Muscle layer of duodenum (tissue), 2 donors: ENCODE measurements at regions not wholly inside any gene's neighbourhood (a gene's known extent, or its start where the extent isn't known, plus 50 kb on each side); places are given as distances from the start of the nearest gene placed in this dataset.

Experiments
- H3K27ac ChIP-seq: one replicate; pipeline ENCODE4 v1.7.0; 2013; ENCODE audit warnings: mild to moderate bottlenecking, low read length
- H3K27me3 ChIP-seq: one replicate; pipeline ENCODE4 v1.7.0; 2013; ENCODE audit warnings: low read depth, mild to moderate bottlenecking, control low read depth, low read length
- H3K36me3 ChIP-seq, 2 donors: one replicate each; pipeline ENCODE4 v1.7.0; 2013; ENCODE audit warnings: low read length in 2 of 2, control low read depth in 1 of 2, mild to moderate bottlenecking in 1 of 2; ENCODE audit not compliant: insufficient read depth in 2 of 2, control insufficient read depth in 1 of 2
- H3K4me1 ChIP-seq, 2 donors: one replicate each; pipeline ENCODE4 v1.7.0; 2013; ENCODE audit warnings: low read length in 2 of 2, mild to moderate bottlenecking in 2 of 2, control low read depth in 1 of 2, moderate library complexity in 1 of 2; ENCODE audit not compliant: insufficient read depth in 2 of 2, control insufficient read depth in 1 of 2
- H3K4me3 ChIP-seq, 2 donors: one replicate each; pipeline ENCODE4 v1.7.0; 2013; ENCODE audit warnings: low read length in 2 of 2, low read depth in 1 of 2, mild to moderate bottlenecking in 1 of 2
- H3K9me3 ChIP-seq, 2 donors: one replicate each; pipeline ENCODE4 v1.7.0; 2013; ENCODE audit warnings: low read length in 2 of 2, control low read depth in 1 of 2, mild to moderate bottlenecking in 1 of 2; ENCODE audit not compliant: control insufficient read depth in 1 of 2
- donor health status: healthy.

- no peaks in the 10 kb centered on the region for H3K27me3 ChIP-seq
- H3K27ac ChIP-seq = no peak overlapping the region
- no peaks in the 10 kb centered on the region for H3K36me3 ChIP-seq
- H3K4me3 ChIP-seq = no peak overlapping the region
- no peaks in the 10 kb centered on the region for H3K9me3 ChIP-seq
- H3K4me1 ChIP-seq = peaks cover 0 to 3% of the 10 kb centered on the region in 2 donors
Observed at GRCh38 chr4:121221608-121222007, 57.5 kb upstream of the TNIP3 start.

DNA sequence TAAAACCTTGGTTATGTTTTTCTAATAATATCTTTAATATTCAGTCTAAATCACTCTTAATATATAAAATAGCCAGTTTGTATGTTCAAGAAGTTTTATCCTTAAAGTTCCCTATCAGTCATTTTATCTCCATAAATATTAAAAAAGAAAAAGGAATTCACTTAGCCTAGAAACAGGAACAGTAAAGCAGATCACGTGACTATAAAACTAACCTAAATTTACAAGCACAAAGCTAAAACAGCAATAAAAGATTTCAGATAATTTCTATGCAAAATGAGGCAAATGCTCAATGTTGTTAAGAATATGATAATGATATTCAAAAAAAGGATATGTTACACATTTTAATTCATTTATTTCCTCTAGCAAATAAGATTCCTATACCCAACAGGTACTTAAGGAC, 57.1 kb upstream of the TNIP3 start:
- Histone ChIP-seq H3K9me3 (no peaks in the 10 kb centered on the region), H3K27ac (no peak overlapping the region), H3K4me1 (peaks cover 0 to 3% of the 10 kb centered on the region in 2 donors), H3K27me3 (no peaks in the 10 kb centered on the region), H3K36me3 (no peaks in the 10 kb centered on the region), H3K4me3 (no peak overlapping the region)

- Histone ChIP-seq H3K27me3 (no peaks in the 10 kb centered on the region), H3K9me3 (no peaks in the 10 kb centered on the region), H3K36me3 (no peaks in the 10 kb centered on the region), H3K4me3 (no peak overlapping the region), H3K4me1 (peaks cover 0 to 3% of the 10 kb centered on the region in 2 donors), H3K27ac (no peak overlapping the region)
Observed at GRCh38 chr4:121220698-121221097, 56.6 kb upstream of the TNIP3 start.

DNA sequence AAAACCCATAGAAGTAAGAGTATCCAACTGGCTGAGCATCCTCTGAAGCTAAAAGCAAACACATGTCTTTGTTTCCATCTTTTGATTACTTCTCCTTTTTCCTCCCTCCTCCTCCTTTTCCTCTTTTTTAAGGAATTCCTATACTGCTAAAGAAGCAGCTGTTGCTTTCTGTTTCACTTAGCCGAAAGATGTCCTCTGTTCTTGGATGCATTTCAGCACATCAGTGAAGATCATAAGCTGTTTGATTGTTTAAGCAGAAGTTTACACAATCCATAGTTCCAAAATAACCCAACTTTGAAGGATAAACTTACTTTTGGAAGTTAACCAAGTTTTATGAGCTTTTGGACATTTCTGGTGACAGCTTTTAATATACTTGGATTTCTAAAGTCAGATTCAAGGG, 55.1 kb upstream of the TNIP3 start:
- Histone ChIP-seq H3K4me1 (peaks cover 0 to 3% of the 10 kb centered on the region in 2 donors), H3K9me3 (no peaks in the 10 kb centered on the region), H3K4me3 (no peak overlapping the region), H3K27me3 (no peaks in the 10 kb centered on the region), H3K36me3 (no peaks in the 10 kb centered on the region), H3K27ac (no peak overlapping the region)

DNA sequence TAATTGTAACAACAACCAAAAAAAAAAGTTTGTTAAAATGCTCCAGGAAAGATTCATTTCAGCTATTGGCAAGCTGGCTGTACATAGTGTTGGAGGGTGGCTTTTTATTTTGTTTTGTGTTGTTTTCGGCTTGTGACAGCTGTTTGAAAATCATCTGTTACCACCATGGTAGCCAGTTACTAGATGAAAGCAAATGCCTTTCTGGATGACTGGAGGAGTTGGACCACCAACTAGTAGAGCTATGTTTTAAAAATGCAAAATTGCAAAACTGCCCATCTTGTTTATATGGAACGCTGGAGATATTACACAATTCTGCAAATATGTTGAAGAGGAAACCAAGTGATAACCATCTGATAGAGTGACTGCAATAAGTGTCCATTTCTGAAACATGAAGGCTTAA, 53.2 kb upstream of the TNIP3 start:
- H3K4me1 ChIP-seq = peaks cover 0 to 3% of the 10 kb centered on the region in 2 donors
- H3K4me3 ChIP-seq = no peak overlapping the region
- no peaks in the 10 kb centered on the region for H3K36me3 ChIP-seq
- no peaks in the 10 kb centered on the region for H3K9me3 ChIP-seq
- no peaks in the 10 kb centered on the region for H3K27me3 ChIP-seq
- H3K27ac ChIP-seq = no peak overlapping the region

DNA sequence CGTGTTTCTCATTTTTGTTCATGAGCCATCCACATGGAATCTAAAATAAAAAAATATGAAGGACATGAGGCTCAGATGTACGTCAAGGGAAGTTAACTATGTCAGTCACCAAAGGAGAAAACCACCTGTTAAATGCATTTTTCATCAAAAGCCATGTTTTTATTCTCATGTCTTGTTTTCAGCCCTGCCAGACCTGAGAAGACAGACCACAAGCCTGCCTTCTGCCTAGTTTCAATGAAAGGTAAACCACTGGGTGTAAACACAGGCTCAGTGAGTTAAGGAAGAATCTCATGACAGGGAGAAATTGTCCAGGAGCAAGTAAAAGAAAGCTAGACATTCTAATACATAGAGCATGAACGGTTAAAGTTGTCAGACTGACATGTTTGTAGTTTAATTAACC, 52.3 kb upstream of the TNIP3 start:
- H3K9me3 ChIP-seq = no peaks in the 10 kb centered on the region
- no peak overlapping the region for H3K4me3 ChIP-seq
- peaks cover 0 to 3% of the 10 kb centered on the region in 2 donors for H3K4me1 ChIP-seq
- no peaks in the 10 kb centered on the region for H3K36me3 ChIP-seq
- H3K27ac ChIP-seq = no peak overlapping the region
- no peaks in the 10 kb centered on the region for H3K27me3 ChIP-seq

GRCh38 chr4:121213940-121214339, 49.8 kb upstream of the TNIP3 start:
- Histone ChIP-seq H3K27me3 (no peaks in the 10 kb centered on the region), H3K27ac (no peak overlapping the region), H3K4me1 (peaks cover 0 to 3% of the 10 kb centered on the region in 2 donors), H3K4me3 (no peak overlapping the region), H3K9me3 (no peaks in the 10 kb centered on the region), H3K36me3 (no peaks in the 10 kb centered on the region)
